ENCODE measurements at regions not wholly inside any gene's neighbourhood (a gene's known extent, or its start where the extent isn't known, plus 50 kb on each side); places are given as distances from the start of the nearest gene placed in this dataset.

GRCh38 chr6:130670142-130670541 is 157.1 kb upstream of the SMLR1 start:
- no peak overlapping the region for H3K4me2 ChIP-seq (ENCODE audit: low read length)
- no peaks in the 10 kb centered on the region for H3K79me1 ChIP-seq (ENCODE audit: low read length)
- no peak overlapping the region for H3K18ac ChIP-seq (ENCODE audit: low read length)
- no peak overlapping the region for H3K27ac ChIP-seq (ENCODE audit: low read depth, low read length)
- H4K5ac ChIP-seq (ENCODE audit: low read length): no peak overlapping the region
- H3K9ac ChIP-seq (ENCODE audit: low read length): no peak overlapping the region
- H2BK15ac ChIP-seq (replicated peaks; ENCODE audit: low read depth): no peak overlapping the region
- H3K79me2 ChIP-seq (ENCODE audit: control insufficient read depth, insufficient read depth, low read length): no peaks in the 10 kb centered on the region
- H3K4me3 ChIP-seq (ENCODE audit: low read length): no peak overlapping the region
- no peaks in the 10 kb centered on the region for H3K36me3 ChIP-seq (ENCODE audit: control insufficient read depth, insufficient read depth, low read length)
- no peak overlapping the region for H3K56ac ChIP-seq (ENCODE audit: low read length)
- no peak overlapping the region for H4K8ac ChIP-seq (ENCODE audit: low read depth, low read length)
- H2AK5ac ChIP-seq (ENCODE audit: low read length): no peak overlapping the region
- H3K4me1 ChIP-seq (ENCODE audit: control insufficient read depth, low read depth, low read length): no peaks in the 10 kb centered on the region
- H3K4ac ChIP-seq (ENCODE audit: low read depth, low read length): no peak overlapping the region
- H3K27me3 ChIP-seq (ENCODE audit: insufficient read depth, low read length, poor library complexity): no peaks in the 10 kb centered on the region
- WGBS (ENCODE audit: extremely low coverage, insufficient coverage, low lambda C conversion rate): no CpG with 5 or more reads among the region's 6 CpGs
- DNase-seq: no peak
- no peak overlapping the region for H2BK5ac ChIP-seq (ENCODE audit: low read length)
- H2BK120ac ChIP-seq (ENCODE audit: low read depth, low read length): no peak overlapping the region
- no peak overlapping the region for H3K23ac ChIP-seq (ENCODE audit: low read length)

- no peak overlapping the region for H3K56ac ChIP-seq (ENCODE audit: low read length)
- H3K18ac ChIP-seq (ENCODE audit: low read length): no peak overlapping the region
- H3K9ac ChIP-seq (ENCODE audit: low read length): no peak overlapping the region
- no peak overlapping the region for H3K27ac ChIP-seq (ENCODE audit: low read depth, low read length)
- no peak for DNase-seq
- no peaks in the 10 kb centered on the region for H3K36me3 ChIP-seq (ENCODE audit: control insufficient read depth, insufficient read depth, low read length)
- H2BK120ac ChIP-seq (ENCODE audit: low read depth, low read length): no peak overlapping the region
- H3K4me2 ChIP-seq (ENCODE audit: low read length): no peak overlapping the region
- peak overlapping the region; percentile 28 for H4K8ac ChIP-seq (ENCODE audit: low read depth, low read length)
- no peaks in the 10 kb centered on the region for H3K4me1 ChIP-seq (ENCODE audit: control insufficient read depth, low read depth, low read length)
- no peak overlapping the region for H2AK5ac ChIP-seq (ENCODE audit: low read length)
- H3K79me2 ChIP-seq (ENCODE audit: control insufficient read depth, insufficient read depth, low read length): no peaks in the 10 kb centered on the region
- WGBS (ENCODE audit: extremely low coverage, insufficient coverage, low lambda C conversion rate): no CpG with 5 or more reads among the region's 2 CpGs
- H3K27me3 ChIP-seq (ENCODE audit: insufficient read depth, low read length, poor library complexity): no peaks in the 10 kb centered on the region
- no peak overlapping the region for H3K23ac ChIP-seq (ENCODE audit: low read length)
- H3K79me1 ChIP-seq (ENCODE audit: low read length): no peaks in the 10 kb centered on the region
- no peak overlapping the region for H3K4ac ChIP-seq (ENCODE audit: low read depth, low read length)
- H3K4me3 ChIP-seq (ENCODE audit: low read length): no peak overlapping the region
- no peak overlapping the region for H4K5ac ChIP-seq (ENCODE audit: low read length)
- H2BK5ac ChIP-seq (ENCODE audit: low read length): no peak overlapping the region
- H2BK15ac ChIP-seq (replicated peaks; ENCODE audit: low read depth): no peak overlapping the region
Observed at GRCh38 chr6:130671119-130671518, 156.1 kb upstream of the SMLR1 start.

- no peak overlapping the region for H3K4me3 ChIP-seq (ENCODE audit: low read length)
- H3K18ac ChIP-seq (ENCODE audit: low read length): no peak overlapping the region
Observed at GRCh38 chr6:130671577-130671976, 155.6 kb upstream of the SMLR1 start.

GRCh38 chr6:130672153-130672552 is 155.1 kb upstream of the SMLR1 start:
- Histone ChIP-seq H3K4me1 (ENCODE audit: control insufficient read depth, low read depth, low read length) (no peaks in the 10 kb centered on the region), H3K27ac (ENCODE audit: low read depth, low read length) (no peak overlapping the region), H2BK120ac (ENCODE audit: low read depth, low read length) (no peak overlapping the region), H2BK15ac (replicated peaks; ENCODE audit: low read depth) (no peak overlapping the region), H2BK5ac (ENCODE audit: low read length) (no peak overlapping the region), H3K18ac (ENCODE audit: low read length) (no peak overlapping the region), H3K9ac (ENCODE audit: low read length) (no peak overlapping the region), H3K36me3 (ENCODE audit: control insufficient read depth, insufficient read depth, low read length) (no peaks in the 10 kb centered on the region), H3K79me1 (ENCODE audit: low read length) (no peaks in the 10 kb centered on the region), H3K27me3 (ENCODE audit: insufficient read depth, low read length, poor library complexity) (no peaks in the 10 kb centered on the region), H3K79me2 (ENCODE audit: control insufficient read depth, insufficient read depth, low read length) (no peaks in the 10 kb centered on the region), H4K8ac (ENCODE audit: low read depth, low read length) (no peak overlapping the region), H4K5ac (ENCODE audit: low read length) (no peak overlapping the region), H2AK5ac (ENCODE audit: low read length) (no peak overlapping the region), H3K4me3 (ENCODE audit: low read length) (no peak overlapping the region), H3K4ac (ENCODE audit: low read depth, low read length) (no peak overlapping the region), H3K4me2 (ENCODE audit: low read length) (no peak overlapping the region), H3K56ac (ENCODE audit: low read length) (no peak overlapping the region), H3K23ac (ENCODE audit: low read length) (no peak overlapping the region)
- DNase-seq: no peak
- WGBS (ENCODE audit: extremely low coverage, insufficient coverage, low lambda C conversion rate): no CpG with 5 or more reads among the region's 6 CpGs

More at GRCh38 chr6:130671577-130671976, 155.6 kb upstream of the SMLR1 start:
- no peak overlapping the region for H3K27ac ChIP-seq (ENCODE audit: low read depth, low read length)
- H3K4me2 ChIP-seq (ENCODE audit: low read length): no peak overlapping the region
- no peaks in the 10 kb centered on the region for H3K4me1 ChIP-seq (ENCODE audit: control insufficient read depth, low read depth, low read length)
- no peak overlapping the region for H2BK120ac ChIP-seq (ENCODE audit: low read depth, low read length)
- no peaks in the 10 kb centered on the region for H3K27me3 ChIP-seq (ENCODE audit: insufficient read depth, low read length, poor library complexity)
- H3K23ac ChIP-seq (ENCODE audit: low read length): no peak overlapping the region
- H2BK15ac ChIP-seq (replicated peaks; ENCODE audit: low read depth): no peak overlapping the region
- no peaks in the 10 kb centered on the region for H3K36me3 ChIP-seq (ENCODE audit: control insufficient read depth, insufficient read depth, low read length)
- H4K5ac ChIP-seq (ENCODE audit: low read length): no peak overlapping the region
- H3K56ac ChIP-seq (ENCODE audit: low read length): no peak overlapping the region
- no peak for DNase-seq
- no peaks in the 10 kb centered on the region for H3K79me1 ChIP-seq (ENCODE audit: low read length)
- WGBS (ENCODE audit: extremely low coverage, insufficient coverage, low lambda C conversion rate): no CpG with 5 or more reads among the region's 11 CpGs
- H4K8ac ChIP-seq (ENCODE audit: low read depth, low read length): peak overlapping the region; percentile 28
- H3K79me2 ChIP-seq (ENCODE audit: control insufficient read depth, insufficient read depth, low read length): no peaks in the 10 kb centered on the region
- no peak overlapping the region for H3K4ac ChIP-seq (ENCODE audit: low read depth, low read length)
- H3K9ac ChIP-seq (ENCODE audit: low read length): no peak overlapping the region
- H2AK5ac ChIP-seq (ENCODE audit: low read length): no peak overlapping the region
- no peak overlapping the region for H2BK5ac ChIP-seq (ENCODE audit: low read length)

- DNase-seq: no peak
- Histone ChIP-seq H3K4me2 (ENCODE audit: low read length) (no peak overlapping the region), H2AK5ac (ENCODE audit: low read length) (no peak overlapping the region), H3K36me3 (ENCODE audit: control insufficient read depth, insufficient read depth, low read length) (no peaks in the 10 kb centered on the region), H3K79me2 (ENCODE audit: control insufficient read depth, insufficient read depth, low read length) (no peaks in the 10 kb centered on the region), H3K18ac (ENCODE audit: low read length) (no peak overlapping the region), H3K23ac (ENCODE audit: low read length) (no peak overlapping the region), H3K27me3 (ENCODE audit: insufficient read depth, low read length, poor library complexity) (no peaks in the 10 kb centered on the region), H2BK5ac (ENCODE audit: low read length) (no peak overlapping the region), H3K4ac (ENCODE audit: low read depth, low read length) (no peak overlapping the region), H4K8ac (ENCODE audit: low read depth, low read length) (no peak overlapping the region), H2BK15ac (replicated peaks; ENCODE audit: low read depth) (no peak overlapping the region), H3K79me1 (ENCODE audit: low read length) (no peaks in the 10 kb centered on the region), H3K56ac (ENCODE audit: low read length) (no peak overlapping the region), H3K9ac (ENCODE audit: low read length) (no peak overlapping the region), H3K4me3 (ENCODE audit: low read length) (no peak overlapping the region), H4K5ac (ENCODE audit: low read length) (no peak overlapping the region), H2BK120ac (ENCODE audit: low read depth, low read length) (no peak overlapping the region), H3K4me1 (ENCODE audit: control insufficient read depth, low read depth, low read length) (no peaks in the 10 kb centered on the region), H3K27ac (ENCODE audit: low read depth, low read length) (no peak overlapping the region)
Observed at GRCh38 chr6:130674604-130675003, 152.6 kb upstream of the SMLR1 start.

GRCh38 chr6:130675072-130675471 is 152.1 kb upstream of the SMLR1 start:
- Histone ChIP-seq H3K4ac (ENCODE audit: low read depth, low read length) (no peak overlapping the region), H3K56ac (ENCODE audit: low read length) (no peak overlapping the region), H2BK5ac (ENCODE audit: low read length) (no peak overlapping the region), H3K27me3 (ENCODE audit: insufficient read depth, low read length, poor library complexity) (no peaks in the 10 kb centered on the region), H3K23ac (ENCODE audit: low read length) (no peak overlapping the region), H2BK15ac (replicated peaks; ENCODE audit: low read depth) (no peak overlapping the region), H3K4me2 (ENCODE audit: low read length) (no peak overlapping the region), H3K36me3 (ENCODE audit: control insufficient read depth, insufficient read depth, low read length) (no peaks in the 10 kb centered on the region), H3K79me2 (ENCODE audit: control insufficient read depth, insufficient read depth, low read length) (no peaks in the 10 kb centered on the region), H3K27ac (ENCODE audit: low read depth, low read length) (no peak overlapping the region), H3K4me3 (ENCODE audit: low read length) (no peak overlapping the region), H2BK120ac (ENCODE audit: low read depth, low read length) (no peak overlapping the region), H3K4me1 (ENCODE audit: control insufficient read depth, low read depth, low read length) (no peaks in the 10 kb centered on the region), H3K9ac (ENCODE audit: low read length) (no peak overlapping the region), H4K5ac (ENCODE audit: low read length) (no peak overlapping the region), H2AK5ac (ENCODE audit: low read length) (no peak overlapping the region), H3K79me1 (ENCODE audit: low read length) (no peaks in the 10 kb centered on the region), H4K8ac (ENCODE audit: low read depth, low read length) (no peak overlapping the region), H3K18ac (ENCODE audit: low read length) (no peak overlapping the region)
- no CpG with 5 or more reads among the region's 3 CpGs for WGBS (ENCODE audit: extremely low coverage, insufficient coverage, low lambda C conversion rate)
- no peak for DNase-seq
